ENCODE measurements at regions not wholly inside any gene's neighbourhood (a gene's known extent, or its start where the extent isn't known, plus 50 kb on each side); places are given as distances from the start of the nearest gene placed in this dataset.

- Mint-ChIP-seq H3K4me3 (no peak overlapping the region), H3K4me1 (no peaks in the 10 kb centered on the region), H3K9me3 (ENCODE audit: low read depth) (no peaks in the 10 kb centered on the region), H3K36me3 (ENCODE audit: low read depth) (no peaks in the 10 kb centered on the region), H3K27ac (no peak overlapping the region), H3K27me3 (peaks cover 8% of the 10 kb centered on the region)
- intact Hi-C loops (cut with DNase I, micrococcal nuclease) = no loop called here
- ChIA-PET POLR2A (no interaction called here), CTCF (no interaction called here)
- no peak for ATAC-seq
- no peak for DNase-seq
Measured at GRCh38 chr2:220662431-220662830, 909.7 kb downstream of the EPHA4 start.

DNA sequence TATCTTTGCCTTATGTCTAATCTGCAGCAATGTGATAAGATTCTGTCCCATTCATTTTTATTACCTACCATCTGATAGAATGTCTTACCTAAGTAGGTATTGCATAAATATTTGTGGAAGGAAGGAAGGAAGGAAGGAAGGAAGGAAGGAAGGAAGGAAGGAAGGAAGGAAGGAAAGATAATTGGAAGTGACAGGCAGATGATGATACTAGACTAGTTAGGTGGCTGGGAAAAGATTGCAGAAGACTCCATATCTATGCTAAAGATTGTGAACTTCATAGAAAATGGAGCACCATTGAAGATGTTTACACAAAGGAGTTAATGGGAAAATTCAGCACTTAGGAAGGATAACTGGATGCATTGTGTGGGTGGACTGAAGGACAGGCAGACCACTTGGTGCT is 909.0 kb downstream of the EPHA4 start:
- CTCF ChIA-PET = interaction anchor here (0.6 to 1.0 kb wide), 2 partner anchors 9 to 991 kb away, joined by 3 read pairs; no protein-coding TSS in a partner anchor
- H3K36me3 Mint-ChIP-seq (ENCODE audit: low read depth) = no peaks in the 10 kb centered on the region
- H3K27ac Mint-ChIP-seq = no peak overlapping the region
- DNase-seq (no peak), ATAC-seq (no peak)
- H3K4me3 Mint-ChIP-seq = no peak overlapping the region
- no peaks in the 10 kb centered on the region for H3K9me3 Mint-ChIP-seq (ENCODE audit: low read depth)
- H3K27me3 Mint-ChIP-seq = peaks cover 5% of the 10 kb centered on the region
- intact Hi-C loops (cut with DNase I, micrococcal nuclease) = no loop called here
- POLR2A ChIA-PET = no interaction called here
- H3K4me1 Mint-ChIP-seq = no peaks in the 10 kb centered on the region

GRCh38 chr2:220664272-220665107 is 907.6 kb downstream of the EPHA4 start:
- Mint-ChIP-seq H3K27ac (no peak overlapping the region), H3K36me3 (ENCODE audit: low read depth) (no peaks in the 10 kb centered on the region), H3K27me3 (peaks cover 7% of the 10 kb centered on the region), H3K4me1 (no peaks in the 10 kb centered on the region), H3K4me3 (no peak overlapping the region), H3K9me3 (ENCODE audit: low read depth) (no peaks in the 10 kb centered on the region)
- CTCF ChIA-PET = no interaction called here
- intact Hi-C loops (cut with DNase I, micrococcal nuclease) = no loop called here
- ATAC-seq = no peak
- no peak for DNase-seq
- POLR2A ChIA-PET = no interaction called here

DNA sequence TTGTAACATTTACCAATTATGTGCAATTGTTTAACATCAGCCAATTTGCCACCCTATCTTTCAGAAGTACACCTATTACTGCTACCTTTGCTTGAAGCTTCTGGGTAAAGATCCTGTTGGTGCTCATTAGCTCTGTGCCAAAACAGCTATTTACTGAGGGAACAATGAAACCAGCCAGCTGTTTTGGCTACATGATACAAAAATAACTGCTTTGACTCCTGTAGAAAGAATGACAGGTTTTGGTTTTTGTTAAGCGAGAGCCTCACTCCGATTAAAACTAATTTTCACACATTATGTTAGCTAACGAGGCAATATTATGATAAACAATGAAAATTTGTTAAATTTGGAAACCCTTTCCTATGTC is 907.0 kb downstream of the EPHA4 start:
- POLR2A ChIA-PET = no interaction called here
- H3K27me3 Mint-ChIP-seq = peaks cover 8% of the 10 kb centered on the region
- no peak overlapping the region for H3K4me3 Mint-ChIP-seq
- ATAC-seq = no peak
- no peaks in the 10 kb centered on the region for H3K36me3 Mint-ChIP-seq (ENCODE audit: low read depth)
- no peaks in the 10 kb centered on the region for H3K9me3 Mint-ChIP-seq (ENCODE audit: low read depth)
- intact Hi-C loops (cut with DNase I, micrococcal nuclease) = no loop called here
- CTCF ChIA-PET = no interaction called here
- no peaks in the 10 kb centered on the region for H3K4me1 Mint-ChIP-seq
- no peak for DNase-seq
- H3K27ac Mint-ChIP-seq = no peak overlapping the region

DNA sequence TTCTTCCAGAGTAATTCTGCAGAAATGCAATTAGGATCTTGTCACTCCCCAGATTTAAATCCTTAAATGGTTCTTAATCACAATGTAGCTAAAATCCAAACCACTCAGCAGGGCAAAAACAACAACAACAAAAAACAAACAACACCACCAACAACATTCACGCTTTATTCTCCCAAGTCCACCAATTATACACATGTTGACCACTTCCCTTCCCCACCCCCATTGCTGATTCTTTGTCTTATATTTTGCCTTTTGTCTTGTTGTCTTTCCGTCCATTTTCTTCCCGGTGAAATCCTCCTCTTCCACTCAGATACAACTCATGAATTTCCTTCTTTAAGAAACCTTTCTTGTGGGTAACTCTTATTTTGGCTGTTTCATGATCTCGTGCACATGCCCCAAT is 902.8 kb downstream of the EPHA4 start:
- no peaks in the 10 kb centered on the region for H3K36me3 Mint-ChIP-seq (ENCODE audit: low read depth)
- intact Hi-C loops (cut with DNase I, micrococcal nuclease) = no loop called here
- CTCF ChIA-PET = no interaction called here

DNA sequence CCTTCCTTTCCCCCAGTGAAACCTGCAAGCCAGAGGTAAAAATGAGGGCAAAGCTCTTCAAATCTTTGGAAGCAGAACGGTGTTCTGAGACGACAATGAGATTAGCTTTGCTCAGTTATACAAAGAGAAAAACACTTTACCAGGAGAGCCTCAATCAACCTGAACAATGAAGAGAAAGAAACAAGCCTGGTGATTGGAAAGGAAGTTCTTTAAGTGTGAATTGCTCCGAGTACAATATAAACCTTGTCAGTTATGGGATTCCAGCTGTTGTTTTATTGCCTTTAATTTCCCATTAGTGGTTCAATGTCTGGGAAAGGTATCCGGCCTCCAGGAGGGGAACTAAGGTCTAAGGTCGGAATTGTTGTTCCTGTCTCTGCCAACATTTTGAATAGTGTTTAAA is 901.6 kb downstream of the EPHA4 start:
- H3K27ac Mint-ChIP-seq = no peak overlapping the region
- no peak overlapping the region for H3K4me3 Mint-ChIP-seq
- H3K4me1 Mint-ChIP-seq = no peaks in the 10 kb centered on the region
- no peak for DNase-seq
- ChIA-PET CTCF (no interaction called here), POLR2A (no interaction called here)
- H3K9me3 Mint-ChIP-seq (ENCODE audit: low read depth) = no peaks in the 10 kb centered on the region
- intact Hi-C loops (cut with DNase I, micrococcal nuclease) = no loop called here
- no peak for ATAC-seq
- H3K36me3 Mint-ChIP-seq (ENCODE audit: low read depth) = no peaks in the 10 kb centered on the region
- H3K27me3 Mint-ChIP-seq = peaks cover 8% of the 10 kb centered on the region

More for the DNA sequence above, 902.8 kb downstream of the EPHA4 start:
- Mint-ChIP-seq H3K4me1 (no peaks in the 10 kb centered on the region), H3K27me3 (peaks cover 8% of the 10 kb centered on the region), H3K4me3 (no peak overlapping the region), H3K9me3 (ENCODE audit: low read depth) (no peaks in the 10 kb centered on the region), H3K27ac (no peak overlapping the region)
- ATAC-seq (no peak), DNase-seq (no peak)
- POLR2A ChIA-PET = no interaction called here

- no peak for DNase-seq
- POLR2A ChIA-PET = no interaction called here
- no peak for ATAC-seq
Measured at GRCh38 chr2:220673151-220673874, 898.8 kb downstream of the EPHA4 start.

DNA sequence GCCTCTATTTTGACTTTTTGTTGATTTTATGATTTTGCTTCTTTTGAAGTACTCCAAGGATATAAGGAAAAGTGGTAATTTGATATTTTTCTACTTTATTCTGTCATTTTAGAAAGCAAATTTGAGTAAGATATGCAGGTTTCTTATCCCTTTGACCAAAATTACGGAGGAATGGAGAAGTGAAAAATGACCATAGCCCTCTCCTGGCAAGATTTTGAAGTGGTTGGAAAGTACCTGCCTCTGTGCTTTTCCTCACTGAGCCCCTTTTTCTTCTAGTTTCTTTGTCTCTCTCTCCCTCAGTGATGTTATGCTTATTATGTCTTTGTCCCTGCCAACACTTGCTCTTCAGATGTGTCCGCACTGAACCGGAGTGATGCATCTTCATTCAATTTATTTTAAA is 898.1 kb downstream of the EPHA4 start:
- CTCF ChIA-PET = no interaction called here

More at GRCh38 chr2:220673151-220673874, 898.8 kb downstream of the EPHA4 start:
- Mint-ChIP-seq H3K9me3 (ENCODE audit: low read depth) (no peaks in the 10 kb centered on the region), H3K36me3 (ENCODE audit: low read depth) (no peaks in the 10 kb centered on the region), H3K27ac (no peak overlapping the region), H3K4me1 (no peaks in the 10 kb centered on the region), H3K4me3 (no peak overlapping the region), H3K27me3 (peaks cover 8% of the 10 kb centered on the region)
- CTCF ChIA-PET = no interaction called here
- intact Hi-C loops (cut with DNase I, micrococcal nuclease) = no loop called here

DNA sequence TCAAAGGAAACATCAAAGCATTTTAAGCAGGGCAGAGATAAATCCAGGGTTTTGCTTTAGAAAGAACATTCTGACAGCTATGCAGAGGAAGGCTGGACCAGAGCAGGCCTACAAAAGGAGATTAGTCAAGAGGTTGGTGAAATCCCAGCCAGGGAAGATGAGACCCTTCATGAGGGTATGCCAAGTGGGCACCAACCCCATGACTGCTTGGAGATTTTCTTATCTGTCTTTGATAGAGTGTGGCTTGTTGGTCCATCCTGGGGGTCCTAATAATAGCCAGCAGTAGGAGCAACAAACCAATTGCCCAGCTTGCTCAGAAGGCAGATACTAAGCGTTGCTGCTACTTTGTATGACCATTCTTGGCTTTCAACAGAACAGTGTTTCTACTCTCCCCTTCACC is 895.4 kb downstream of the EPHA4 start:
- H3K4me1 Mint-ChIP-seq = no peaks in the 10 kb centered on the region
- H3K36me3 Mint-ChIP-seq (ENCODE audit: low read depth) = no peaks in the 10 kb centered on the region
- POLR2A ChIA-PET = no interaction called here
- H3K9me3 Mint-ChIP-seq (ENCODE audit: low read depth) = no peaks in the 10 kb centered on the region
- intact Hi-C loops (cut with DNase I, micrococcal nuclease) = no loop called here
- H3K27me3 Mint-ChIP-seq = peaks cover 2% of the 10 kb centered on the region
- ATAC-seq (no peak), DNase-seq (no peak)
- H3K4me3 Mint-ChIP-seq = no peak overlapping the region
- CTCF ChIA-PET = no interaction called here
- H3K27ac Mint-ChIP-seq = no peak overlapping the region

More for the DNA sequence above, 898.1 kb downstream of the EPHA4 start:
- no peaks in the 10 kb centered on the region for H3K4me1 Mint-ChIP-seq
- H3K36me3 Mint-ChIP-seq (ENCODE audit: low read depth) = no peaks in the 10 kb centered on the region
- DNase-seq (no peak), ATAC-seq (no peak)
- H3K9me3 Mint-ChIP-seq (ENCODE audit: low read depth) = no peaks in the 10 kb centered on the region
- H3K27ac Mint-ChIP-seq = no peak overlapping the region
- POLR2A ChIA-PET = no interaction called here
- H3K27me3 Mint-ChIP-seq = peaks cover 8% of the 10 kb centered on the region
- H3K4me3 Mint-ChIP-seq = no peak overlapping the region
- intact Hi-C loops (cut with DNase I, micrococcal nuclease) = no loop called here

GRCh38 chr2:220678943-220679342 is 893.2 kb downstream of the EPHA4 start:
- Mint-ChIP-seq H3K27ac (no peak overlapping the region), H3K36me3 (ENCODE audit: low read depth) (no peaks in the 10 kb centered on the region), H3K4me3 (no peak overlapping the region), H3K4me1 (no peaks in the 10 kb centered on the region), H3K9me3 (ENCODE audit: low read depth) (no peaks in the 10 kb centered on the region), H3K27me3 (no peaks in the 10 kb centered on the region)
- ChIA-PET CTCF (interaction anchor here (0.8 kb wide), 1 partner anchor 376 kb away, joined by 3 read pairs; no protein-coding TSS in a partner anchor), POLR2A (no interaction called here)
- ATAC-seq (no peak), DNase-seq (no peak)
- intact Hi-C loops (cut with DNase I, micrococcal nuclease) = no loop called here

DNA sequence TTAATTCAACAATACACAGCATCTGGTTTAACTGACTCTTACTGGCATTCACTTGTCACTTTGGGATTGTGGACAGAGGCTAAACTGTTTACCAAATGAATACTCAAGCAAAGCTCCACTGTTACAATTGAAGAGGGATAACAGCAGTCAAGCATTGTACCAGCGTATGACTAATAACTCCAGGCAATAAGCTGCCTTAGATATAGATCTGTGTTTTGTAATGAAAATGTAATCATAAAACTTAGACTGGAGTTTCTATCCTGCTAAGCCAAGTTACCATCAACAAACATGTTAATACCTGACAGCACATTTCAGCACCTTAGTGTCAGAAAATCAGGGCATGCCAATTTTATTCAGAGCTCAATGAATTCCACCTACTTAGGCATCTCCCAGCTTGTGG is 889.5 kb downstream of the EPHA4 start:
- ChIA-PET CTCF (interaction anchor here (0.6 kb wide), 1 partner anchor 861 kb away, joined by 3 read pairs; no protein-coding TSS in a partner anchor), POLR2A (no interaction called here)
- H3K4me1 Mint-ChIP-seq = no peaks in the 10 kb centered on the region
- DNase-seq (no peak), ATAC-seq (no peak)
- H3K9me3 Mint-ChIP-seq (ENCODE audit: low read depth) = no peaks in the 10 kb centered on the region
- intact Hi-C loops (cut with DNase I, micrococcal nuclease) = loop anchor here in 1 of 2 experiments (5.0 kb wide), 1 partner anchor 1035 kb away; no protein-coding TSS in a partner anchor
- peaks cover 14% of the 10 kb centered on the region for H3K27me3 Mint-ChIP-seq
- no peak overlapping the region for H3K27ac Mint-ChIP-seq
- no peaks in the 10 kb centered on the region for H3K36me3 Mint-ChIP-seq (ENCODE audit: low read depth)
- H3K4me3 Mint-ChIP-seq = no peak overlapping the region

GRCh38 chr2:220684099-220684498 is 888.0 kb downstream of the EPHA4 start:
- DNase-seq (no peak), ATAC-seq (no peak)
- no peaks in the 10 kb centered on the region for H3K4me1 Mint-ChIP-seq
- ChIA-PET POLR2A (no interaction called here), CTCF (no interaction called here)
- peaks cover 14% of the 10 kb centered on the region for H3K27me3 Mint-ChIP-seq
- H3K4me3 Mint-ChIP-seq = no peak overlapping the region
- intact Hi-C loops (cut with DNase I, micrococcal nuclease) = loop anchor here in 1 of 2 experiments (5.0 kb wide), 1 partner anchor 1037 kb away; no protein-coding TSS in a partner anchor
- no peaks in the 10 kb centered on the region for H3K9me3 Mint-ChIP-seq (ENCODE audit: low read depth)
- no peak overlapping the region for H3K27ac Mint-ChIP-seq
- H3K36me3 Mint-ChIP-seq (ENCODE audit: low read depth) = no peaks in the 10 kb centered on the region
